Fibroblast of lung (primary cell): ENCODE measurements at regions not wholly inside any gene's neighbourhood (a gene's known extent, or its start where the extent isn't known, plus 50 kb on each side); places are given as distances from the start of the nearest gene placed in this dataset.

ENCODE experiments used
- DNase-seq, 2 donors: peaks; one replicate each; pipeline versions ENCODE4 v3.0.0 to v3.0.0-alpha.2; 2010; ENCODE audit warnings: low read depth in 2 of 2
- H2AFZ ChIP-seq: 2 replicates; pipeline ENCODE4 v1.5.1; 2012; ENCODE audit warnings: low read length, control low read depth, inconsistent platforms
- H3K27ac ChIP-seq: 2 replicates; pipeline ENCODE4 v1.5.1; 2011; ENCODE audit warnings: low read length, control low read depth; ENCODE audit not compliant: insufficient read depth
- H3K27me3 ChIP-seq: 2 replicates; pipeline ENCODE4 v1.5.1; 2011; ENCODE audit warnings: mild to moderate bottlenecking, low read length; ENCODE audit not compliant: control insufficient read depth, insufficient read depth
- H3K36me3 ChIP-seq: 2 replicates; pipeline ENCODE4 v1.5.1; 2011; ENCODE audit warnings: low read length; ENCODE audit not compliant: control insufficient read depth, insufficient read depth
- H3K4me1 ChIP-seq: 2 replicates; pipeline ENCODE4 v1.5.1; 2011; ENCODE audit warnings: low read length; ENCODE audit not compliant: control insufficient read depth, insufficient read depth; ENCODE audit errors: extremely low read depth
- H3K4me2 ChIP-seq: 2 replicates; pipeline ENCODE4 v1.5.1; 2011; ENCODE audit warnings: low read length, control low read depth; ENCODE audit not compliant: insufficient read depth; ENCODE audit errors: extremely low read depth
- H3K4me3 ChIP-seq, 4 experiments: fragments of 200-600 bp in 1 of 4; sonication (generic) in 1 of 4; replicated peaks in 1 of 4; 2 replicates each; pipeline ENCODE4 v1.5.1; 2011 to 2016; ENCODE audit warnings: low read length in 4 of 4, low read depth in 3 of 4, mild to moderate bottlenecking in 3 of 4, control low read depth in 2 of 4, inconsistent platforms in 1 of 4, mixed read lengths in 1 of 4; ENCODE audit not compliant: insufficient read depth in 1 of 4; ENCODE audit errors: control extremely low read depth in 1 of 4
- H3K79me2 ChIP-seq: 2 replicates; pipeline ENCODE4 v1.5.1; 2012; ENCODE audit warnings: mild to moderate bottlenecking, low read length, inconsistent platforms; ENCODE audit not compliant: control insufficient read depth, insufficient read depth
- H3K9ac ChIP-seq: 2 replicates; pipeline ENCODE4 v1.5.1; 2011; ENCODE audit warnings: mild to moderate bottlenecking, low read length, control low read depth; ENCODE audit not compliant: insufficient read depth
- H3K9me3 ChIP-seq: 2 replicates; pipeline ENCODE4 v1.5.1; 2012; ENCODE audit warnings: low read depth, low read length; ENCODE audit not compliant: control insufficient read depth, insufficient read depth
- H4K20me1 ChIP-seq: 2 replicates; pipeline ENCODE4 v1.5.1; 2011; ENCODE audit warnings: low read length; ENCODE audit not compliant: control insufficient read depth, insufficient read depth; ENCODE audit errors: extremely low read depth
- CTCF ChIP-seq, 2 donors: IDR thresholded peaks in 1 of 2; conservative IDR thresholded peaks in 1 of 2; 1 replicate in 1 of 2; 2 replicates in 1 of 2; pipeline ENCODE4 v1.5.1; 2011 to 2012; ENCODE audit warnings: low read length in 2 of 2, control low read depth in 1 of 2, inconsistent platforms in 1 of 2, low read depth in 1 of 2, mild to moderate bottlenecking in 1 of 2
- EZH2 ChIP-seq: IDR thresholded peaks from 2 replicates; pipeline ENCODE4 v1.5.1; 2012; ENCODE audit warnings: low read length, control low read depth, mild to moderate bottlenecking; ENCODE audit errors: missing control alignments

GRCh38 chr15:66895794-66896453, 169.5 kb upstream of the SMAD3 start:
- no peak for DNase-seq
- Histone ChIP-seq H3K4me2 (no peak overlapping the region), H3K4me1 (peaks cover 7% of the 10 kb centered on the region), H3K79me2 (no peaks in the 10 kb centered on the region), H3K27me3 (no peaks in the 10 kb centered on the region), H2AFZ (no peak overlapping the region), H3K9ac (no peak overlapping the region), H3K27ac (no peak overlapping the region), H3K4me3 (no peak overlapping the region), H3K9me3 (no peaks in the 10 kb centered on the region), H3K36me3 (no peaks in the 10 kb centered on the region), H4K20me1 (no peaks in the 10 kb centered on the region)
- no peak for TF ChIP-seq CTCF (conservative IDR thresholded peaks at IDR 0.05 in 1 of 2, IDR thresholded peaks at IDR 0.05 in 1 of 2; ENCODE audit: low read depth in 1 of 2, low read length in 2 of 2)
- no peak for TF ChIP-seq EZH2

GRCh38 chr15:66896611-66897010, 168.8 kb upstream of the SMAD3 start:
- H3K79me2 ChIP-seq = no peaks in the 10 kb centered on the region
- H3K27me3 ChIP-seq = no peaks in the 10 kb centered on the region
- H3K9ac ChIP-seq = no peak overlapping the region
- H3K27ac ChIP-seq = no peak overlapping the region
- H3K4me1 ChIP-seq = peaks cover 7% of the 10 kb centered on the region
- no peak overlapping the region for H3K4me2 ChIP-seq
- no peaks in the 10 kb centered on the region for H3K36me3 ChIP-seq
- DNase-seq = no peak
- H2AFZ ChIP-seq = no peak overlapping the region
- no peak overlapping the region for H3K4me3 ChIP-seq
- no peak for TF ChIP-seq CTCF (conservative IDR thresholded peaks at IDR 0.05 in 1 of 2, IDR thresholded peaks at IDR 0.05 in 1 of 2; ENCODE audit: low read depth in 1 of 2, low read length in 2 of 2)
- no peak for TF ChIP-seq EZH2
- no peaks in the 10 kb centered on the region for H3K9me3 ChIP-seq
- no peaks in the 10 kb centered on the region for H4K20me1 ChIP-seq

- Histone ChIP-seq H3K4me3 (no peak overlapping the region), H3K4me2 (no peak overlapping the region), H3K27me3 (no peaks in the 10 kb centered on the region), H4K20me1 (no peaks in the 10 kb centered on the region), H3K79me2 (no peaks in the 10 kb centered on the region), H3K9ac (no peak overlapping the region), H3K27ac (no peak overlapping the region), H3K9me3 (no peaks in the 10 kb centered on the region), H2AFZ (no peak overlapping the region), H3K4me1 (peaks cover 7% of the 10 kb centered on the region), H3K36me3 (no peaks in the 10 kb centered on the region)
- DNase-seq = no peak
- no peak for TF ChIP-seq EZH2
- no peak for TF ChIP-seq CTCF (conservative IDR thresholded peaks at IDR 0.05 in 1 of 2, IDR thresholded peaks at IDR 0.05 in 1 of 2; ENCODE audit: low read depth in 1 of 2, low read length in 2 of 2)
Observed at GRCh38 chr15:66897416-66897815, 168.0 kb upstream of the SMAD3 start.
